Stimulated activated CD8-positive, alpha-beta memory T cell treated with anti-CD3 and anti-CD28 coated beads, Interleukin-2, amount 100 ng/mL, for 48 hours (primary cell): ENCODE measurements at regions not wholly inside any gene's neighbourhood (a gene's known extent, or its start where the extent isn't known, plus 50 kb on each side); places are given as distances from the start of the nearest gene placed in this dataset.

Source experiments
- DNase-seq, 2 donors: peaks; one replicate each; pipeline ENCODE4 v3.0.0-alpha.2; 2020; ENCODE audit warnings: low read depth in 2 of 2

DNA sequence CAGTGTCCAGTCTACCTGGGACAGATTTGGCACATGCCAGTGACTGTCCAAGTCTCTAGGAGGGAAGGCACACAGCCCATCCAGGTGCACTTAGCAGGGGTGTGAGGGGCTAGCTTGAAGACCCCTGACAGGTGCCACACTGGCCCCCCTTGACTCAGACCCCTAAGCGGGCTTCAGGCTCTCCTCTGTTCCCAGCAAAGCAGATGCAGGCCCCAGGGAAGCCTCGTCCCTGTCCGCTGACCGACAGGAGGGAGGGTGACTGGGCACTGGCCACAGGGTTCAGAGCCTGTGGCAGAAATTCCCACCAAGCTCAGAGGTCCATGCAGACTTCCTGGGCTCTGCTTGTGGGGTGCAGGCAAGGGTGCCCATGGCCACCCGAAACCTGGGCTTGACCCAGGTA lies 239.8 kb upstream of the MYT1L start:
- DNase-seq: no peak

DNA sequence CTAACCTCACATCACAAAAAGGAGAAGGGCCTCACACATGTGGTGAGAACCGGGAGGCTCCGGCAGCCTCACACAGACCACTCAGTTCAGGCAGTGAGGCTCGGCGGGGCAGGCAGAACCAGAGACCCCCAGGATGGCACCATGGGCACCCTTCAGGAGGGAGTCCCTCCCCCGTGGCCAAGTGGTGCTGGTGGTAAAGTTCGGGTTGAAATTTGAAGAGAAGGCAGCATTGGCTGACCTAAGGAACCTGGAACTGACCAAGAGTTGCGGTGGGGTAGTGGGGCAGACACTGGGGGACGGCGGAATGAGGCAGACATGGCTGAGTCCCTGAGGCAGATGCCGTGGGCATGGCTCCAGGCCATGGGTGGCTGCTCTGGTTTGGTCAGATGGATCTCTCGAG lies 239.3 kb upstream of the MYT1L start:
- no peak for DNase-seq

DNA sequence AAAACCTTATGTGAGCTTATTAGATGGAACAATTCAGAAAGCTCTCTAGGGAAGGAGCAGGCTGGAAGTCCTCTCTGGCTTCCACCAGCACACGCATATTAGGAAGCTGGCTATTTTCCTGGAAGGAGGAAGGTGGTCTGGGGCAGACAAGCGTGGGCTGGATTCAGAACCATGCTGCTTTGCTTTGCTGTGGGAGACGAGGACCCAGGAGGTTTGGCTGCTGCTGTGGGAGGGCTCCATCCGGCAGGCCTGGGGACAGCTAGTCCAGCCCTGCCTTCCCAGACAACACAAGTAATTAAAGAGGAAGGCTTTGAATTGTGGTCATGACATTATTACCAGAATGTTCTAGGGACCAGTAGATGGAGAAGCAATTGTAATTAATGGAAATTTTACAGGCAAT lies 238.8 kb upstream of the MYT1L start:
- DNase-seq: no peak

DNA sequence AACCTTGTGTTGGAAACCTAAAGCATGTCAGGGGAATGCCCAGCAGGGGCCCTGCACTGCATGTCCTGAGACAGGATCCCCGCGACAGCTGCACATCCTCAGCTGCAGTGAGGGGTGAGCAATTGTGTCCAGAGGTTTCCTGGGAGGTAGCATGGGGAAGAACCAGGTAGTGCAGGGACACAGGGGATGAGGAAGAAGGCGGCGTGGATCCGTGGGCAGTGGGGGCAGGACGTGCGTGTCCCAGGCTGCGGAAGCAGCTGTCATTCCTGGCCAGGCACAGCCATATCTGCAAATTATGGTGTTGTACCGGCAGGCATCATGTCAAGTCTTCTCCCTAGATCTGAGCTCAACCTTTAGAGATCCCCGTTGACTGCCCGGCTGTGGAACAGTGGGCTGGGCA lies 238.2 kb upstream of the MYT1L start:
- no peak for DNase-seq

DNA sequence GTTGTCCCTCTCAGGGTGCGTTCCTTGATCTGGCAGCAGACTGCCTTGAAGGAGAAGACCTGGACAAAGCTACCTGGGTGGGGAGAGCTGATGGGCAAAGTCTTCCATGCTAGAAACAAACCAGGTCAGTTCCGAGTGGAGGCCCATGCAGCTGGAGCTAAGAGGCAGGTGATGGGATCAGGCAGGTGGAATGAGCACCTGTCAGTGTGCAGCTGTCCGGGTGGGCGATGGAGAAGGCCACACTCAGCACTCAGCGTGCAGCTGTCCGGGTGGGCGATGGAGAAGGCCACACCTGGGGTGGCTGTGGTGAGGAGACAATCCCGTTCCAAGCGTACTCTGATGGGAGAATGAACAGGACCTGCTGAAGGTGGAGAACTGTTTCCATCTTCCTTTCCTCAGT lies 237.3 kb upstream of the MYT1L start:
- DNase-seq: no peak

DNA sequence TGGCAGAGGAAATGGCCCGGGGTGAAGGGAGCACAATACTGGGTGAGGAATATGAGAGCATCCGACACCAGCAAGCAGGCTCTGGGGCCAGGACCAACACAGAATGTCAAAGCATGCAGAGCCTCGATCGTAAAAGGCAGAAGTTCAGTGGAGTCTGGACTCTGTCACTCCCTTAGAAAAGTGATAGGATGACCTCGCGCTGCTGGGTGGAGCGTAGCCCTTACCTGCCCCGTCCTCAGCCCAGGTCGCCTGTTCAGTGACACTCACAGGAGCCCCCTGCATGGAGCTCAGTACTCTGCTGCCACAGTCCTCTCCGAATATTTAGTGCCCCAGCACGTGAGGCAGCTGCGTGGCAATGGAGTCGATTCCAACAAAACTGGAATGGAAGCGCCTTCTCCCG lies 236.7 kb upstream of the MYT1L start:
- DNase-seq: no peak

DNA sequence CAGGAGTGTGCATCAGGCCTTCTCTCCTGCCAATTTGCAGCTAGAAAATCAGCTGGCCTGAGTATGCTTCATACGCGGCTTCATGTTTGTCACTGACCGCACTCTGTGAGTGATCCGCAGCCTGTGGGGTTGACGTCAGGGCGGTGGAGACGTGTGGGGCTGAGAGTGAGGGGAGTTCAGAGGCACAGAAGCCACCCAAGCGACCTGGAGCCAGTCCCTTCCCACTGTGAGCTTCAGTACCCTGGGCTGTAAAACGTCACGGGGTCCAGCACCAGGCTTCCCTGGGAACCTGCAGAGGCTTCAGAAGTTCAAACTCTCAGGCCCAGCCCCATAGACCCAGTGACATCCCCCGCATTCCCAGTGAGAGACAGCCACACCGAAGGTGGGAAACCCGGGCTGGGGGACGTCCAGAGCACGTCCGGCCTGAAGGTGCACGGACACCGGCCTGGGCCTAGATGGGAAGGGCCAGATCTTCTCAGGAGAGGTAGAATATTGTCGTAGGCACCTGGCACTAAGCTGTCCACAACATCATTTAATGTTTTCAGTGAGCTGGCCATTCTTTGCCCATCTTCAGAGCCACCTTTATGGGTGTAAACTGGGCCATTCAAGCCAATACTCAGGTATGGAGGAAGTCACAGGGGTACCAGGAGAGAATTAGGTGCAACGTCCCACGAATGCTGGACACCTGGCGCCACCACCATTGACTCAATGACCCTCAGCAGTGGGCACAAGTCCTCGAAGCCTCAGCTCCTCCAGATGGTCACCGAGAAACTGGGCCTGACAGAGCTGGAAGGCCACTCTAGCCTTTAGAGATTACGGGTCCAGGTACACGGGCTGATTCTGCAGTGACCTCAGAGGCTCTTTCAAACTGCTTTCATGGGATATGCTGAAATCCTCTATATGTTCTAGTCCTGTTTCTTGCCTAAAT lies 235.6 kb upstream of the MYT1L start:
- no peak for DNase-seq

DNA sequence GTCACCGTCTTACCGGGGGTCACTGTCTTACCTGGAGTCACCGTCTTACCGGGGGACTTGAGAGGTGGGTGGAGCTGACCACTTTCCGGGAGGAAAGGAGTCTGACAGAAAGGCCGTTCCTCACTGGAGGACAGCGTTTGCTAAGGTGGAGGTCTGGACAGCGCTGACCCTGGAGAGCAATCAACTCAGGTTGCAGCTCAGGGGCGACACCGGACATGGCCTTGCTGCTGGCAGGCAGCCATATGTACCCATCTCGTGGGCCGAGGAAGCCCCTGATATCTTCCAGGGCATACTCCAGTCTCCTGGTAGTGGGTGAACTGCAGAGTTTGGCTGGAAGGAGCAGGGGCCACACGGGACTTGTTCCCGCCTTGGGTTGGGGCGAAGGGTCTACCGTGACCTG lies 234.6 kb upstream of the MYT1L start:
- DNase-seq: no peak

DNA sequence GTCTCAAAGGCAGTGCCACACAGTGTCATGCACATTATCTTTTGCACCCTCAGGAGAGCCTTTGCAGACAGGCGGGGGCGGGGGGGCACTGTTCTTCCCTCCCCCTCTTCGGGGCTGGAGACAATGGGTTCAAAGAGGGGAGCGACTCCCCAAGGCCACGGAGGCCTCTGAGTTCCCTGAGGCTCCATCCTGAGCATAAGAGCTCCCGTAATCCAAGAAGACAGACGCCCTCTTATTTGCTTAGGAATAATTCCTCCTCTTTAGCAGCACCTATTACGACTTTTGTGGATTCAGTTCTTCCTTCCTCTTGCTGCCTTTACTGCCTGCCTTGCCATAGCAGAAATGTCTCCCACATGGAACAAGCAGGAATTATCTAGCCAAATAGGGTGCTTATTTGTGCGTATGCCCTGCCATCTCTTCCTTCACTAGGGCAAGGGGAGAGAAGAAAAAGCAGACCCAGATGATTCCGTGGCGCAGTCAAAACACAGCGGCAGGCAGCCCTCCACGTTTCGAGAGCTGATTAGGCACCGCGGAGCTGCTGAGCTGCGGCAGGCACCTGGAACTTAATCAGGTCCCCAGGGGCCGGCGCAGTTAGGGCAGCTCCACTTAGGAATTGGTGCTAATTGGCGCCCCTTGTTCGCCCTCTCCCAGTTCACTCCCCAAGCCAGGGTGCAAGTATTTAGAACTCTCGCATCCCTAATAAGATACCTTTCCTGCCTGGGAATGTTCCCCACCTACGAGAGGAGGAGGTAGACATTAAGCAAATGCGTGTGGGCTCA lies 233.4 kb upstream of the MYT1L start:
- no peak for DNase-seq

DNA sequence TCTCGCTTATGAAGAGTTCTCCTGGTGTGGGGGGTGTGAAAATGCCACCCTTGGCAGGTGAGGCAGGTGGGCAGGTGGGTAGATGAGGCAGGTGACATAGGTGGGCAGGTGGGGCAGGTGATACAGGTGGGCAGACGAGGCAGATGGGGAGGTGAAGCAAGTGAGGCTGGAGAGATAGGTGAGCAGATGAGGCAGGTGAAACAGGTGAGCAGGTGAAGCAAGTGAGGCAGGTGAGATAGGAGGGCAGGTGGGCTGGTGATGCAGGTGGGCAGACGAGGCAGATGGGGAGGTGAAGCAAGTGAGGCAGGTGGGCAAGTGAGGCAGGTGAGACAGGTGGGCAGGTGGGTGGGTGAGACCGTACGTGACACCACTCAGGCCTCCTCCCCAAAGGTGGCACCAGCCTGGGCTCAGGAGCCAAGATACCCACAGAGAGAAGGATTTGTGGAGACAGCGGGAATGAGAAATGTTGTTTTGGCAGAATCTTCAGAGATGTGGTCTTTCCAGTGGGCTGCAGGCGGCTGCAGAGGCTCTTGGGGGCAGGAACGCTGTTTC lies 232.3 kb upstream of the MYT1L start:
- DNase-seq: no peak

DNA sequence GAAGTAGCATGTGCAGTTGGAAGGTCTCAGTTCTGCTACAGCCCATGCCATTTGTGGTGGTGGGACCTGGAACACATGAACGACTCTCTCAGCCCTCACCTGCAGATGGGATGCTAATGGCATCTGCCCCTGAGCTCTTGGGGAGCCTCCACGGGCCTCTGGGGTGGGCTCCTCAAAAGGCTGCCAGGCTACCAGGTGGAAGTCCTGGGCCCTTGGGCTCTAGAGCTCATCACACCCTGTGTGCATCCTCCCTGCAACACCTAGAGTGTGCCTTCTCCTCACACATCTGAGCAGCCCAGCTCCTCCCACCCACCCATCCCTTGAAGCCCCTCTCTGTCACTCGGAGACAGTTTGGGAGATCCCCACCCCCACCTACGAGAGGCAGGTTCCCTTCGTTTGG lies 231.8 kb upstream of the MYT1L start:
- DNase-seq: no peak

DNA sequence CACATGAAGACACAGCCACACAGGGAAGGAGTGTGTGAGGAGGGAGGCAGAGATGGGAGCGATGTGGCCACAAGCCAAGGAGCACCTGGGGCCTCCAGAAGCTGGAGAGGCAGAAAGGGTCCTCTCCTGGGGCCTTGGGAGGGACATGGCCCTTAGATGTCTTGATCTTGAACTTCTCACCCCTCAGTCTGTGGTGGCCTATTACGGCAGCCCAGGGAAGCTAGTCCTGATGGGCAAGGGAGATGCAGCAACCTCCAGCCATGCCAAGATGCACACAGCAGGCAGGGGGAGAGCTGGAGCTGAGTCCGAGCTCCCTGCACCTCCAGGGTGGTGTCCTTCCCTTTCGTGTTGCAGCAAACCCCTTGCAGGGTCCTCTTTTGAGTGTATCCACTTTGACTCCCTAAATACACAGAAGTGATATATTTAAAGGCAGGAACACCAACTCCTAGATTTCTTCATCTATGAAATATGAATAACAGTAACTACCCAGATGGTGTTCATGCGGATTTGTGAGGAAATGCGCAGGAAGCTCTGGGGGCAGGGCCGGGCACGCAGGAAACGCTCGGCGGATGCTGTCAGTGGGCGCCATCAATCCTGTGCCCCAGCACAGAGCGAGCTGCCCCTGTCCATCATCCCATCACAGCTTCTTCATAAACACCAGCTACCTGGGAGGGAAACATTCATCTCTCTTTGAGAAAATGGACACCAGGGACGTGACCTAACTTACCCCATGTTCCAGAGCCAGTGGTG lies 230.4 kb upstream of the MYT1L start:
- DNase-seq: no peak

DNA sequence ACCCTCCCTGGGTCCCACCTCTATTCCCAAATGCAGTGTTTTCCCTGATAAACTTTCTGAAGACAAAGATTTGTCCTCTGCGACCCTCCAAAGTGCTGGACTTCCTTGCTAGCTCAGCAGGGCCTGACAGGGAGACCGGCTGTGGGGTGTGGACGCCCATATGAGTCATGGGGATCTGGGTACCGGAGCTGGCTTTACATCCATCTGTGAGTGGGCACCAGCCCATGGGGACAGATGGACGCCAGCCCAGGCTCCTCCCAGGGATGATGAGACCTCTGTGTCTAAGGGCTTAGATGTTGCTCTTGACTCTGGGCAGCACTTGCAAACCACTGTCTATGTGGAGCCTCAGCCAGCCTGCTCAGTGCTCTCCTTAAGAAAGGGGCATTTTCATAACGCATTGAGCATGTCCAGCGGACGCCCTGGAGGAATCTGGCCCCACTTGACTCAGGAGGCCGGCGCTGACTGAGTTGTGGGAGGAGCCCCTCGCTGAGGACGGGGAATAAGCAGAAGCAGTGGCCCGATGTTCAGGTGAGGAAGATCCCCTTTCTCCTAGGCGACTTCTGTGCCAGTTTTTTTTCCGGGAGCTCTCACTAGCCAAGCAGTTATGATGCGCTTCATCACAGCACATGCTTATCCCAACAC lies 229.4 kb upstream of the MYT1L start:
- no peak for DNase-seq

DNA sequence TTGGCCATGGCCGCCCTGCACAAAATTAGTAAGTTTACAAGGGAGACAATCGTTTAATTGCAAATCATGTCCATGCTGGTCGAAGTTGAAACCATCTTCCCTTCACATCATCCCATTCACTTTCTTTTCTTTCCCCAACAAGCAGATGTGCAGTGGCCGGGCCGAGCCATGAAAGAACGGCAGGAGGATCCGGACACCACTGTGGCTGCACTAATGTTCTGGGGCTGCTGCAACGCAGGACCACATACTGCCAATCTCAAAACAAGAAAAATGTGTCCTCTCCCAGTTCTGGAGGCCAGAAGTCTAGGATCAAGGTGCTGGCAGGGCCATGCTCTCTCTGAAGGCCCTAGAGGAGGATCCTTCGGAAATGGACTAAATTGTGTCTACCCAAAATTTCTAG lies 227.4 kb upstream of the MYT1L start:
- no peak for DNase-seq

DNA sequence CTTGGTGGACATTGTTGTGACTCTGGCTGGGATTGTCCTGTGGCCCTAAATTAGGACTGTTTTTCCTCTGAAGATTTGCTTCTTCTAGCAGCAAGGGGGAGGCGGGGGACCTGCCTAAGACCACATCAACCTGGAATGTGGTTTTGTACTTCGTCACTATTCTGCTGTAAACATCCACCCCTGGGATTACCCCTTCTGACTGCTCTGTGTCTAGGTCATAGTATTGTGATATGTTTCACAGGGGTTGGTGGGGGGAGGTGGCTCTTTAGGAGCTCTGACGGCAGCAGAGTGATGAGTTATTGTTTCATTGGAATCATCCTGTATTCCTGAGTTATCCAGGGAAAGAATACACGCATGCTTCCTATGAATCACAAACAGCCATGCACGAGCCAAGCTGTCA lies 226.4 kb upstream of the MYT1L start:
- DNase-seq: no peak

DNA sequence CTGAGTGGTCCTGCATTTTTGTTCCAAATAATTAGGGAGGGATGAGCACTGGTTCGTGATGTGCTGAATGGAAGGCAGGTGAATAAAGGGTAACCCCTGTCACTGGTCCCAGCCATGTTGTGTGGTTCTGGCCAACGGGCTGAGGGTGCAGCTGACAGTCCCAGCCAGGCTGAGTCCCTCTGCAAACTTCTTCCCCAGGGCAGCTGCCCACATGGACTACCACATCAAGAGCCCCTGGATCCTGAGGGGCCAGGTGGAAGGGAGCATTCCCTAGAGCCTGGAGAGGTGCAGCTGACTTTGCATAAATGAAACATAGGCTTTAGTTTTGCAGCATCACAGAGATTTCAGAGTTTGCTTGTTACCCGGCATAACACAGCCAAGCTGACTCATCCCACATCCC lies 219.8 kb upstream of the MYT1L start:
- no peak for DNase-seq

DNA sequence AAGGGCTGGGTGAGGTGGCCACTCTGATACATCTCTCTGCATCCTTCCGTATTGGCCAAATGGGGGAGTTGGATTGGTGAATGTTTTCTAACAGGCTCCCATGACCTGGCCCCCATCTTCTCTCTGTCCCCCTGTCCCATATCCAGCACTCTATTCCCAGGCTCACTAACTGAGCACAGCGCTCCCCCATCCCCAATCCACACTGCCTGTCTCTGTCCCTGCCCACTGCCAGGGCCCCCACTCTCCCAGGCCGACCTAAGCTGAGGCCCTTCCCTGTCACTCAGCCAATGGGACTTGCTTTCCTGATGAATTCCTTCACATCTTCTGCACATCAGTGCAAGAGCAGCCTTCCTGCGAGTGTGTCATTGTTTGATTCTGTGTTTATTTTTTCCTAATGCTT lies 216.8 kb upstream of the MYT1L start:
- DNase-seq: no peak

DNA sequence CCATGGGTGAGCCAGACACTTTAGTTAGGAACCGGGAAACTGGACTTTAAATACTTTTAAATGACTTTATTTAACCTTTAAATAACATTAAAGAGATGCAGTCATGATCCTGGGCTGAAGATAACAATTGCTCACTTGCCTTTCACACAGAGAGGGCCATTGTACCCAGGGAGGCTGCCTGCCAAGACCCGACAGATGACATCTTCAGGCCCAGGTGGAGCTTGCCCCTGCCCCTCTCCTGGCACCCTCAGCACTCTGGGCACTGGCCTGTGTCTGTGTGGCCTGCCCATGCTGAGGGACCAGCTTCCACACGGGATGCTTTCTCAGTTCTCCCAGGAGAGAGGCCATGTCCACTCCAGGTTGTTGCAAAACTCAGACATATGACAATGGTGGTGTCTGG lies 216.4 kb upstream of the MYT1L start:
- no peak for DNase-seq

DNA sequence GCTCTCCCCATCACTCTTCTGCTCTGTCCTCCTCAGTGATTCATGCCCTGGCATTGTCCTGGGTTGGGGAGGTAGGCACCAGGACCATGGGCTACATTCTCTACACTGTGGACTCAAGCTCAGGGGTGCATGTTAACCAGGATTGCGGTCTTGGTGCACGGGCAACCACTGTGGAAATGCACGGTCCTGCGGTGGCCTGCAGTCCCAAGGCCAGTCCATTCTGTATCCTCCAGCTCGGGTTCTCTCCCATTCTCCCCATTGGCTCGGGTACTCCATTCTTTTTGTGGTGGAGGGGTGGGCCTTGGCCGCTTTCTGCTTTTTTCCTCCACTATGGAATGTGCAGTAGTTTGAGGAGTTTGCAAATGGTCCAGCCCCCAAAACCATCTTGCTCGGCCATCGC lies 215.0 kb upstream of the MYT1L start:
- no peak for DNase-seq

DNA sequence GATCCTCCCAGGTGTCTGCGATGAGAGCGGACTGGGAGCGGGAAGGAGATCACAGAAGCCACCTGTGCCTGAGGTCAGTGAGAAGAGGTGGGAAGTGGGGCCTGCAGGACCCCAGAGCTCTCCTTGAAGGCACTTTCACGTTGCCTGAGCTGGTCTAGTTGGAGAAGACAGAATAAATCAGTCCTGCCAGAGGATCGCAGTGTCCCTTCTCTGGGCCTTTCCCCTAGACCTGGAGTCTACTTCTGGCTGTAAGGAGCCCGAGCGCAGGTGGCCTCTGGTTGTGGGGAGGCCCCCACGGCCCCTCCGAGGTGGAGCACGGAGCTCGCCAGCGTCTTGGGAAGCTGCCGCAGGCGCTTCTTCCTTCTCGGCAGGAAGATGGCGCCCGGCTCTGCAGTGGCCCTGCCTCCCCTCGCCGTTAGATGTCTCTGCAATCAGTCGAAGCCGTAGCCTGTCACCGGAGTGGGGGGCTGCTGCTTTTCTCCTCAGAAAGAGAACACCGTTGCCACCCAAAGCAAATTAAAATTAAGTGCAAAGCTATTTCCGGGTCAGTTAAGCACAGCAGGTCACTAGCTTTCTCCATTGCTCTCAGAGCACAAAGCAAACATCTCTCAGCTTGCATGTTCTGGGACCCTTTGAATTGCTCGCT lies 212.0 kb upstream of the MYT1L start:
- DNase-seq: no peak

DNA sequence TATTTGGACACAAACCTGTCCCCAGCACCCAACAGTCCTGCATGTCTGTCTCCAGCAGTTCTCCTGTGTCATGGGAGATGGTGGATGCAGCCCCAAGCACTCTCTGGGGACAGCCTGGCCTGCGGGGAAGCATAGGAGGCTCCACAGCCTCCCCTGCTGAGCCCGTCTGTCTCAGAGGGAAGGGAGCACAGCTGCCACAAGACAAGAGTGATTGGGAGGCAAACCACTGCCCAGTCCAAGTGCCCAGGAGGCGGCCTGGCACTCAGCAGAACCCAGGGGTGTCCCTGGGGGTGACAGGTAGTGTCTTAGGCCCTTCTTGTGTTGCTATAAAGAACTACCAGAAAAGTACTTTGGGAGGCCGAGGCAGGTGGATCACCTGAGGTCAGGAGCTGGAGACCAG lies 211.2 kb upstream of the MYT1L start:
- DNase-seq: no peak
